ENCODE measurements at regions not wholly inside any gene's neighbourhood (a gene's known extent, or its start where the extent isn't known, plus 50 kb on each side); places are given as distances from the start of the nearest gene placed in this dataset.

GRCh38 chr13:100738176-100738855 lies 63.7 kb upstream of the TMTC4 start:
- Histone ChIP-seq H3K79me2 (replicated peaks; ENCODE audit: insufficient read depth) (no peaks in the 10 kb centered on the region), H3K27me3 (ENCODE audit: insufficient read depth) (no peaks in the 10 kb centered on the region), H3K9me2 (ENCODE audit: insufficient read depth) (no peaks in the 10 kb centered on the region), H3K36me3 (ENCODE audit: insufficient read depth) (no peaks in the 10 kb centered on the region), H3K4me3 (no peak overlapping the region), H4K20me1 (replicated peaks; ENCODE audit: insufficient read depth) (no peaks in the 10 kb centered on the region), H3K27ac (ENCODE audit: low read depth) (no peak overlapping the region), H2AFZ (no peak overlapping the region), H3K4me2 (no peak overlapping the region), H3K4me1 (ENCODE audit: insufficient read depth) (no peaks in the 10 kb centered on the region), H3F3A (replicated peaks; ENCODE audit: low read depth) (no peaks in the 10 kb centered on the region)
- ATAC-seq (no peak), DNase-seq (ENCODE audit: low spot score) (no peak)
- Mint-ChIP-seq H3K4me3 (no peak overlapping the region), H3K36me3 (ENCODE audit: low read depth) (no peaks in the 10 kb centered on the region; the same call in 2 of the 3 replicates), H3K4me1 (peaks cover 6% of the 10 kb centered on the region; the same call in 1 of the 3 replicates), H3K9me3 (peaks cover 10% of the 10 kb centered on the region; the same call in 1 of the 3 replicates), H3K27me3 (ENCODE audit: insufficient read depth, low read depth, poor library complexity) (peaks cover 3% of the 10 kb centered on the region), H3K27ac (no peak overlapping the region)
- TF ChIP-seq EZH2 (IDR thresholded peaks at IDR 0.05; ENCODE audit: low read depth, unreplicated experiment) (no peak), NANOG (IDR thresholded peaks at IDR 0.05; ENCODE audit: borderline replicate concordance) (no peak), CTCF (conservative IDR thresholded peaks at IDR 0.05; ENCODE audit: low read depth in 2 of 2) (0 out of 4 replicates have a peak, but pooled peaks of 1 of the 2 experiments have one; percentile 0), ETS1 (IDR thresholded peaks at IDR 0.05) (no peak), ZNF331 (CRISPR knock-in tag; IDR thresholded peaks at IDR 0.05; ENCODE audit: low read depth) (no peak)

- Histone ChIP-seq H3K4me2 (no peak overlapping the region), H2AFZ (0 out of 2 replicates have a peak overlapping the region, but pooled peaks have one; percentile 72), H4K20me1 (replicated peaks; ENCODE audit: insufficient read depth) (no peaks in the 10 kb centered on the region), H3K4me3 (no peak overlapping the region), H3K4me1 (ENCODE audit: insufficient read depth) (no peaks in the 10 kb centered on the region), H3K79me2 (replicated peaks; ENCODE audit: insufficient read depth) (no peaks in the 10 kb centered on the region), H3K9me2 (ENCODE audit: insufficient read depth) (0 out of 2 replicates have a peak, but pooled peaks cover 2% of the 10 kb centered on the region), H3K27me3 (ENCODE audit: insufficient read depth) (no peaks in the 10 kb centered on the region), H3K27ac (ENCODE audit: low read depth) (no peak overlapping the region), H3F3A (replicated peaks; ENCODE audit: low read depth) (no peaks in the 10 kb centered on the region), H3K36me3 (ENCODE audit: insufficient read depth) (no peaks in the 10 kb centered on the region)
- H3K27me3 Mint-ChIP-seq (ENCODE audit: insufficient read depth, low read depth, poor library complexity) = peaks cover 3% of the 10 kb centered on the region
- no peak overlapping the region for H3K4me3 Mint-ChIP-seq
- DNase-seq (ENCODE audit: low spot score) (no peak), ATAC-seq (no peak)
- peaks cover 6% of the 10 kb centered on the region; the same call in 1 of the 3 replicates for H3K4me1 Mint-ChIP-seq
- H3K27ac Mint-ChIP-seq = no peak overlapping the region
- no peaks in the 10 kb centered on the region; the same call in 2 of the 3 replicates for H3K36me3 Mint-ChIP-seq (ENCODE audit: low read depth)
- TF ChIP-seq EZH2 (IDR thresholded peaks at IDR 0.05; ENCODE audit: low read depth, unreplicated experiment) (no peak), NANOG (IDR thresholded peaks at IDR 0.05; ENCODE audit: borderline replicate concordance) (no peak), CREB1 (CRISPR knock-in tag; IDR thresholded peaks at IDR 0.05; ENCODE audit: low read depth) (no peak), ZNF114 (CRISPR knock-in tag; IDR thresholded peaks at IDR 0.05) (no peak), ZNF331 (CRISPR knock-in tag; IDR thresholded peaks at IDR 0.05; ENCODE audit: low read depth) (no peak), POLR2AphosphoS5 (IDR thresholded peaks at IDR 0.05; ENCODE audit: low read depth) (no peak), CTCF (conservative IDR thresholded peaks at IDR 0.05; ENCODE audit: low read depth in 2 of 2) (no peak)
- peaks cover 10% of the 10 kb centered on the region; the same call in 2 of the 3 replicates for H3K9me3 Mint-ChIP-seq
Measured at GRCh38 chr13:100735494-100735893, 60.9 kb upstream of the TMTC4 start.

Measured in GM23338 (cell line).